GM10266 (cell line): ENCODE measurements at regions not wholly inside any gene's neighbourhood (a gene's known extent, or its start where the extent isn't known, plus 50 kb on each side); places are given as distances from the start of the nearest gene placed in this dataset.
A peak's percentile ranks its signal among the peaks of the same experiment; 100 is the strongest.

ENCODE experiments used
- DNase-seq: peaks from one replicate; pipeline ENCODE4 v3.0.0; 2012; ENCODE audit errors: extremely low spot score
- TF ChIP-seq, protein P1 (sequence below): IDR thresholded peaks from 2 replicates; pipeline ENCODE4 v1.5.1; 2012; ENCODE audit warnings: mild to moderate bottlenecking, low read depth; ENCODE audit not compliant: control insufficient read depth, insufficient read depth; ENCODE audit errors: missing control alignments

DNA sequence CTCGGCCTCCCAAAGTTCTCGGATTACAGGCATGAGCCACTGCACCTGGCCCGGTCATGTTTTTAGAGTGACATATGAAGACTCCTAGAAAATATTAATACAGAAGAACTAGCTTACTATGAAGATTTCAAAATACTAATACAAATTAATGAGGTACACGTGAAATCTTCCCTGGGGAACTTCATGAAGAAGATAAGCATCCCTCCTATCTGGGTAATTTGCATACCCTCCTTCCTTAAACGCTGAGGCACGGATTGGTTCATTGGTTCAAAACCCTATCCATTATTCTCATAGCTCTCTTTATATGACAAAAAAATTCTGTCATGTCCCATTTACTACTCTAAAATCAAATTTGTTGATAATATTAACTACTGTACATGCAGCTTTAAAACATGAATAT lies 224.8 kb upstream of the KLF14 start:
- TF ChIP-seq, protein P1, sequence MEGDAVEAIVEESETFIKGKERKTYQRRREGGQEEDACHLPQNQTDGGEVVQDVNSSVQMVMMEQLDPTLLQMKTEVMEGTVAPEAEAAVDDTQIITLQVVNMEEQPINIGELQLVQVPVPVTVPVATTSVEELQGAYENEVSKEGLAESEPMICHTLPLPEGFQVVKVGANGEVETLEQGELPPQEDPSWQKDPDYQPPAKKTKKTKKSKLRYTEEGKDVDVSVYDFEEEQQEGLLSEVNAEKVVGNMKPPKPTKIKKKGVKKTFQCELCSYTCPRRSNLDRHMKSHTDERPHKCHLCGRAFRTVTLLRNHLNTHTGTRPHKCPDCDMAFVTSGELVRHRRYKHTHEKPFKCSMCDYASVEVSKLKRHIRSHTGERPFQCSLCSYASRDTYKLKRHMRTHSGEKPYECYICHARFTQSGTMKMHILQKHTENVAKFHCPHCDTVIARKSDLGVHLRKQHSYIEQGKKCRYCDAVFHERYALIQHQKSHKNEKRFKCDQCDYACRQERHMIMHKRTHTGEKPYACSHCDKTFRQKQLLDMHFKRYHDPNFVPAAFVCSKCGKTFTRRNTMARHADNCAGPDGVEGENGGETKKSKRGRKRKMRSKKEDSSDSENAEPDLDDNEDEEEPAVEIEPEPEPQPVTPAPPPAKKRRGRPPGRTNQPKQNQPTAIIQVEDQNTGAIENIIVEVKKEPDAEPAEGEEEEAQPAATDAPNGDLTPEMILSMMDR: no peak
- DNase-seq: no peak

DNA sequence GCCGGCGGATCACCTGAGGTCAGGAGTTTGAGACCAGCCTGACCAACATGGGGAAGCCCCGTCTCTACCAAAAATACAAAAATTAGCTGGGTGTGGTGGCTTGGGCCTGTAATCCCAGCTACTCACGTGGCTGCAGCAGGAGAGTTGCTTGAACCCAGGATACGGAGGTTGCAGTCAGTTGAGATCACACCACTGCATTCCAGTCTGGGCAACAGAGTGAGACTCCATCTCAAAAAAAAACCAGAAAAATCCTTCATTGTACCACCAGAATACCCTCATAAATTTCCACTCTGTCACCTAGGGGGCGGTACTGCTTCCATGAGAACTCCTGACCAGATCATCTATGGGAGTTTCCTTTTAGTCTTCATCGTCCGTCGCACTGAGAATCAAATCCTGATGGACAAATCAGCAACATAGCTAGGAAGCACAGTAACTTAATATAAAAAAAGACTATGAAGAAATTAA lies 225.8 kb upstream of the KLF14 start:
- TF ChIP-seq, protein P1: peak; percentile 67
- DNase-seq: no peak

DNA sequence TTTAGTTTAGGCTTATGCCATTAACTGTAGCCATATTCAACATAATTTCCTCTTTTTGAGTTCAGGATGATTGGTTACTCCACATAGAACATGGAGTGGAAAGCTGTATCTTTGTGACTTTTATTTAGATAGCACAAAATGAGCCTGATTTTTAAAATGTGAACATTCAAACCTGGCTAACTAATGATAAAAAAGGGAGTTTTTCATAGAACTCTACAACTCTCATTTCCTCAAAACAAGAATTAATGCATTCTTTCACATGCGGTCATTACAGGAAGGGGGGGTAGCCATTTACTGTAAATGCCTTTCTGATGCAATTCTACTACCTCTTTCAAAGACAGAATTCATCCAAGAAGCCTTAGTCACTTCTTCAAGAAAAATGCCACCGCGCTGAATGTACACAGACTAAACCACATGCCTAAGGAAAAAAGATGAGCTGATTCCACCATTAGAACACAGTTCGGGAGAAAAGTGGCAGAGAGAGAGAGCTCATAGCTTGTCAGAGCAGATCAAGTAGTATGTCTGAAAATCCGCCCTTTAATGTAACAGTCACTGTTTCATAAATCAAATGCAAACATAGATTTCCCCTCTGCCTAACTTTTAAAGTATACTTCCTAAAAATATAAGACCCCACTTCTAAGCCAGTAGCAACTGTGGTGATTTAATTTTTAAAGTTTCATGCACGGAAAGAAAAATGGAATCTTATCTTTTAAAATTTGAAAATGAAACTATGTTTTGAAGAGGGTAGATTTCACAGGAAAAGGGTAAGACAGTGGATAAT lies 226.4 kb upstream of the KLF14 start:
- no peak for DNase-seq
- TF ChIP-seq, protein P1: no peak

DNA sequence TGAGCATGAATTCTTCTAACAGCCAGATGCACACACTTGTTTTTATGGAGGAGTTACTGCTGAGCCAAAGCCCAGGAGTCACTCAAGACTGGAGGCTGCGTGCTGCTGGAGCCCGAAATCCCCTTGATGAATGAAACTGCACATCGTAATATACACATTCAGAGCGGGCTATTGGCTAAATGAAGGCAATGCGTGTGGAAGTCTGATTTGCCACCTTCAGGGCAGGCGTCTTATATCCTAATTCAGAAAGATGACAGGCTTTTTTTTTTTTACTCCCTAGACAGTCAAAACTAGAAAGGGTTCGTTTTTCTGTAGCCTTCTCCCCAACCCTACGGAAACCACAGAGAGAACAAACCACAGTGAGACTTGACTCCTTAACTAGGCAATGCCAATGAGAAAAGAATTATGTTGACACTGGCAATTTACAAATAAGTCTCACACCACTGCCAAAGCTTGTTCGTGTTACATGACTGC lies 227.2 kb upstream of the KLF14 start:
- TF ChIP-seq, protein P1: no peak
- DNase-seq: peak; percentile 59

DNA sequence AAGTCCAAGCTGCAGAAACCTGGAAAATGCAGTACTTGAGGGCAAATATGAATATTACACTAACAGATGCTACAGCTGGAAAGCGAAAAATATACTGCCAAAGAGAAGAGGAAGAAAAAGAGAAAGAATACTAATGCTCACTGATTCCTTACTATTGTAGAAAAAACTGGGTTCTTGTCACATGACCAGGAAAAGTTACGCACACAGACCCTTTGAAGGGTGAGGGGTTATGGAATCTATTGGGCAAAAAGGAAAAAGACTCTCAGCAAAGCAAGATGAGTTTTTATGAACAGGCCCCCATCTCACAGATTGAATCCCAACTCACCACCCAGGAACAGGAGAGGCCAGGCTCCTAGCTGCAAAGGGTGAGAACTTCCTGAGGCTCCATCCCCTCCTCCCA lies 228.1 kb upstream of the KLF14 start:
- TF ChIP-seq, protein P1: no peak
- no peak for DNase-seq

DNA sequence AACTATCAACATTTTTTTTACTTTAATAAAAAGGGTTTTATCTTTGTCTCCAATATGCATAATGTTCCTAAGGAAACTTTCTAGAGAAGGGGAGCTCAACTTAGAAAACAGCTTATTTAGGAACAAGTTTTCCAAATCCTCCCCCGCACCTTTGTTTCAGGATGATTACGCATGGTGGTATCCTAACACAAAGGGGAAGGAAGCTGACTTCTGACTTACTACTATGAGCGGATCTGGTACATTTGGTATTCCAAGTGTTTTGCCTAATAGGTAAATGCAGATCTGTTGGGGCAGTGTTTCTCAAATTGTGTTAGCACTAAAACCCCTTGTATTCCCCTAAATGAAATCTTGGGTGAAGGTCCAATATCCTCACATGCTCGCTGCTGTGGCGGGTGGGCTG lies 229.3 kb upstream of the KLF14 start:
- TF ChIP-seq, protein P1: no peak
- no peak for DNase-seq

DNA sequence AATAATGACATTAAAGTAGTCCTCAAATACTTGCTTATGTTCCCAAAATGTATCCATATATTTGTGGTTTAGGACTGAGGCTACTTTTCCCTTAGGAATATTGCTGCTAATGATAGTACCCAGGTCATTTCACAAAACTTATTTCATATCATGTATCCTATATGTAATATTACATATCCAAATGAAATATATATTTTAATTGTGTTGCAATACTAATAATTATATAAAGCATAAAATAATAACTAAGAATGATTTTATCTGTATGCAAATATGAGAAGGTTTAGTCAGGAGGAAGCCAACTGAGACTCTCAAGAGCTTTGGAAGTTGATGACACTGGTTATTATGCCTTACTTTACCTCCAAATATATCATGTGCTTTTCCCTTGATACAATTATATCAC lies 231.5 kb upstream of the KLF14 start:
- TF ChIP-seq, protein P1: no peak
- no peak for DNase-seq
